ENCODE measurements at regions not wholly inside any gene's neighbourhood (a gene's known extent, or its start where the extent isn't known, plus 50 kb on each side); places are given as distances from the start of the nearest gene placed in this dataset.

GRCh38 chr4:43990963-43991362 is 457.6 kb downstream of the KCTD8 start:
- Histone ChIP-seq H3K36me3 (ENCODE audit: control insufficient read depth in 2 of 2, extremely low read depth in 1 of 2, insufficient read depth in 2 of 2, low read length in 2 of 2) (no peaks in the 10 kb centered on the region), H4K20me1 (replicated peaks; ENCODE audit: control insufficient read depth, extremely low read depth, insufficient read depth, low read length) (no peaks in the 10 kb centered on the region), H3K27ac (ENCODE audit: insufficient read depth, low read depth, low read length) (no peak overlapping the region), H3K4me3 (replicated peaks in 1 of 3; ENCODE audit: insufficient read depth in 1 of 3, low read depth in 1 of 3, low read length in 3 of 3) (no peak overlapping the region), H3K4me2 (ENCODE audit: insufficient read depth, low read length) (no peak overlapping the region), H3K79me2 (ENCODE audit: control insufficient read depth, insufficient read depth, low read length) (no peaks in the 10 kb centered on the region), H3K27me3 (ENCODE audit: control insufficient read depth in 2 of 2, insufficient read depth in 2 of 2, low read length in 2 of 2) (no peaks in the 10 kb centered on the region), H2AFZ (ENCODE audit: low read depth, low read length) (no peak overlapping the region), H3K9ac (replicated peaks; ENCODE audit: extremely low read depth, insufficient read depth, low read length) (no peak overlapping the region), H3K9me3 (replicated peaks; ENCODE audit: control insufficient read depth, insufficient read depth, low read length) (no peaks in the 10 kb centered on the region), H3K9me1 (replicated peaks; ENCODE audit: control insufficient read depth, extremely low read depth, insufficient read depth, low read length) (no peaks in the 10 kb centered on the region), H3K4me1 (ENCODE audit: control insufficient read depth, extremely low read depth, insufficient read depth, low read length) (peaks cover 3% of the 10 kb centered on the region)
- dilution Hi-C loops (cut with MboI; ENCODE audit: extremely low pct_ligation_motif_present, low sequenced_read_pairs) = no loop called here
- FAIRE-seq = no peak
- no peak for DNase-seq (ENCODE audit: low read depth, low spot score)
- CTCF ChIA-PET = no interaction called here
- intact Hi-C loops (cut with micrococcal nuclease) = no loop called here
- no peak for TF ChIP-seq CTCF (IDR thresholded peaks at IDR 0.05; ENCODE audit: extremely low read depth in 1 of 2, insufficient read depth in 1 of 2, low read depth in 1 of 2, low read length in 2 of 2)
- no peak for TF ChIP-seq JUN (IDR thresholded peaks at IDR 0.05; ENCODE audit: borderline replicate concordance, insufficient read depth, insufficient read length, low read depth)
- no peak for TF ChIP-seq FOS (IDR thresholded peaks at IDR 0.05; ENCODE audit: borderline replicate concordance, insufficient read depth, low read length)
- no peak for TF ChIP-seq EZH2 (IDR thresholded peaks at IDR 0.05; ENCODE audit: borderline replicate concordance, low read depth, low read length, severe bottlenecking)
- POLR2A ChIA-PET = no interaction called here
- BruUV-seq (replicated peaks) = no TSS peak

- H4K20me1 ChIP-seq (replicated peaks; ENCODE audit: control insufficient read depth, extremely low read depth, insufficient read depth, low read length) = no peaks in the 10 kb centered on the region
- H3K4me2 ChIP-seq (ENCODE audit: insufficient read depth, low read length) = no peak overlapping the region
- intact Hi-C loops (cut with micrococcal nuclease) (no loop called here), dilution Hi-C loops (cut with MboI; ENCODE audit: extremely low pct_ligation_motif_present, low sequenced_read_pairs) (no loop called here)
- FAIRE-seq (no peak), DNase-seq (ENCODE audit: low read depth, low spot score) (no peak)
- H2AFZ ChIP-seq (ENCODE audit: low read depth, low read length) = no peak overlapping the region
- H3K27me3 ChIP-seq (ENCODE audit: control insufficient read depth in 2 of 2, insufficient read depth in 2 of 2, low read length in 2 of 2) = no peaks in the 10 kb centered on the region
- TF ChIP-seq EZH2 (IDR thresholded peaks at IDR 0.05; ENCODE audit: borderline replicate concordance, low read depth, low read length, severe bottlenecking) (no peak), POLR2AphosphoS5 (IDR thresholded peaks at IDR 0.05; ENCODE audit: insufficient read depth, low read depth, low read length) (no peak), MYC (IDR thresholded peaks at IDR 0.05; ENCODE audit: low read depth, low read length) (no peak), MAX (IDR thresholded peaks at IDR 0.05; ENCODE audit: insufficient read depth, insufficient read length) (no peak), JUN (IDR thresholded peaks at IDR 0.05; ENCODE audit: borderline replicate concordance, insufficient read depth, insufficient read length, low read depth) (no peak), GATA2 (IDR thresholded peaks at IDR 0.05; ENCODE audit: insufficient read depth, insufficient read length, low read depth, low read length) (no peak), POLR2A (IDR thresholded peaks at IDR 0.05; ENCODE audit: low read depth, low read length) (no peak), FOS (IDR thresholded peaks at IDR 0.05; ENCODE audit: borderline replicate concordance, insufficient read depth, low read length) (no peak), CTCF (IDR thresholded peaks at IDR 0.05; ENCODE audit: extremely low read depth in 1 of 2, insufficient read depth in 1 of 2, low read depth in 1 of 2, low read length in 2 of 2) (no peak)
- CTCF ChIA-PET = no interaction called here
- POLR2A ChIA-PET = no interaction called here
- no TSS peak for BruUV-seq (replicated peaks)
- no peaks in the 10 kb centered on the region for H3K79me2 ChIP-seq (ENCODE audit: control insufficient read depth, insufficient read depth, low read length)
- no peaks in the 10 kb centered on the region for H3K36me3 ChIP-seq (ENCODE audit: control insufficient read depth in 2 of 2, extremely low read depth in 1 of 2, insufficient read depth in 2 of 2, low read length in 2 of 2)
- no peak overlapping the region for H3K9ac ChIP-seq (replicated peaks; ENCODE audit: extremely low read depth, insufficient read depth, low read length)
- H3K27ac ChIP-seq (ENCODE audit: insufficient read depth, low read depth, low read length) = no peak overlapping the region
- no peaks in the 10 kb centered on the region for H3K4me1 ChIP-seq (ENCODE audit: control insufficient read depth, extremely low read depth, insufficient read depth, low read length)
- H3K9me3 ChIP-seq (replicated peaks; ENCODE audit: control insufficient read depth, insufficient read depth, low read length) = no peaks in the 10 kb centered on the region
- no peaks in the 10 kb centered on the region for H3K9me1 ChIP-seq (replicated peaks; ENCODE audit: control insufficient read depth, extremely low read depth, insufficient read depth, low read length)
- H3K4me3 ChIP-seq (replicated peaks in 1 of 3; ENCODE audit: insufficient read depth in 1 of 3, low read depth in 1 of 3, low read length in 3 of 3) = no peak overlapping the region
Measured at GRCh38 chr4:43992552-43992951, 456.1 kb downstream of the KCTD8 start.
